Hematopoietic multipotent progenitor cell treated with erythropoietin and hydrocortisone succinate and interleukin-3 and kit ligand, for 6 days (in vitro differentiated cells): ENCODE measurements at regions not wholly inside any gene's neighbourhood (a gene's known extent, or its start where the extent isn't known, plus 50 kb on each side); places are given as distances from the start of the nearest gene placed in this dataset.
"Not testable (repeated sequence)": the region's sequence is repeated elsewhere in the genome, so short reads cannot be mapped to it uniquely, and the experiment has no call there.

Source experiments
- DNase-seq: peaks from one replicate; pipeline ENCODE4 v3.0.0-alpha.2; 2015

- peak; percentile 62 for DNase-seq
Measured at GRCh38 chr17:63082273-63082861, 116.3 kb downstream of the TANC2 start.

GRCh38 chr17:63082952-63083351 is 116.9 kb downstream of the TANC2 start:
- no peak for DNase-seq

- DNase-seq = no peak
Measured at GRCh38 chr17:63086483-63087185, 120.6 kb downstream of the TANC2 start.

GRCh38 chr17:63090358-63091114 is 124.5 kb downstream of the TANC2 start:
- DNase-seq = not testable (repeated sequence)

GRCh38 chr17:63091909-63092308 is 125.9 kb downstream of the TANC2 start:
- DNase-seq = not testable (repeated sequence)

GRCh38 chr17:63094631-63095030 is 128.6 kb downstream of the TANC2 start:
- DNase-seq = no peak

- DNase-seq = no peak
Measured at GRCh38 chr17:63095459-63095858, 129.4 kb downstream of the TANC2 start.

DNA sequence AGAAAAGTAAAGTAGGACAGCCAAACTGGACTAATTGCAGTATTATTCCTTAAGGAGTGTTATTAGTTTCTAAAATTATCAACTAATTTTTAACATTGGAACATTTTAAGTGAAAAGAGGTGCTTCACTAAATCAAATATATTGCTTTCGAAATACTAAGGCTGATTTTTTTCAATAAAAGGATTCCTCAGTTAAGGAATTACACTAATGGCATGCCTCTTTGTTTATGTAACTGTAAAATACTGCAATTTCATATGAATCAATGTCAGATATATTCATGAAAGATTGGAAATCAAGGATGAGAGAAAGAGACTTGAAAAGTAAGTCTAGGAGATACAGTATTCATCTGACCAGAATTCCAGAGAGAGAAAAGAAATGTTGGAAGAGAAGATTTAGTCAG is 129.8 kb downstream of the TANC2 start:
- DNase-seq = no peak

DNA sequence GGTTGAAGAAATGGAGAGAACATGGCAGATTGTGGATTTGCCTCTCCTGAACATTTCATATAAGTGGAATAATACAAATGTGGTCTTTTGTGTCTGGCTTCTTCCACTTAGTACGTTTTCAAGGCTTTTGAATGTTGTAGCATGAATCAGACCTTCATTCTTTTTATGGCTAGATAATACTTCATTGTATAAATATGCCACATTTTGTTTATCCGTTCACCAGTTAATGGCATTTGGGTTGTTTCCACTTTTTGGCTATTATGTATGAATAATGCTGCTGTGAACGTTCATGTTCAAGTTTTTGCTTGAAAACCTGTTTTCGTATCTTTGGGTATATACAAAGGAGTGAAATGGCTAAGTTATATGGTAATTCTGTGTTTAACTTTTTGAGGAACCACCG is 130.4 kb downstream of the TANC2 start:
- DNase-seq = no peak

GRCh38 chr17:63099425-63099824 is 133.4 kb downstream of the TANC2 start:
- no peak for DNase-seq

DNA sequence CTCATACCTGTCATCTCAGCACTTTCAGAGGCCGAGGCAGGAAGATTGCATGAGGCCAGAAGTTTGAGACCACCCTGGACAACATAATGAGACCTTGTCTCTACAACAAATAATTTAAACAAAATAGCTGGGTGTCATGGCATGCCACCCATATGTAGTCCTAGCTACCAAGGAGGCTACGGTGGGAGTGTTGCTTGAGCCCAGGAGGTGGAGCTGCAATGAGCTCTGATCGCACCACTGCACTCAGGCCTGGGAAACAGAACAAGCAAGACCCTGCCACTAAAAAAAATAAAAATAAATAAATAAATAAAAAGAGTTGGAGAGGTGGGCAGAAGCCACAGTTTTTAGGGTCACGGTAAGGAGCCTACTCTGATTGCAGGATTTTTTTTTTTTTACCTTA is 136.0 kb downstream of the TANC2 start:
- no peak for DNase-seq

GRCh38 chr17:63106050-63106449 is 140.0 kb downstream of the TANC2 start:
- no peak for DNase-seq

- no peak for DNase-seq
Measured at GRCh38 chr17:63109661-63110060, 143.6 kb downstream of the TANC2 start.

DNA sequence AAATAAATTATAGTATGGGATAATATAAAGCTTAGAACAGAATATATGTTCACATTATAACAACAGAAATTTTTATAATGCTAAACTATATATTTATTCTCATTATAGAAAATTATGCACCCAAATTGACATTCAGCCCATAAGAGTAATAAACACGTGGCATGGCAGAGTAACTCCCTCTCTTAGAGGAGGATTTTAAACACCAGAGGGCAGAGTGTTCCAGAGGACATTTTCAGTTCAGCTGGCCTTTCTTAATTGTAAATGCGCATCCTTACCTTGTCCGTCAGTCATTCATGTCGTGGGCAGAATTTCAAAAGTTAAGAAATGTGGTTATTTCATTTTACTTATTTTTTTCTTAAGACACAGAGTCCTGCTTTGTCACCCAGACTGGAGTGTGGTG is 147.1 kb downstream of the TANC2 start:
- DNase-seq = peak; percentile 53

DNA sequence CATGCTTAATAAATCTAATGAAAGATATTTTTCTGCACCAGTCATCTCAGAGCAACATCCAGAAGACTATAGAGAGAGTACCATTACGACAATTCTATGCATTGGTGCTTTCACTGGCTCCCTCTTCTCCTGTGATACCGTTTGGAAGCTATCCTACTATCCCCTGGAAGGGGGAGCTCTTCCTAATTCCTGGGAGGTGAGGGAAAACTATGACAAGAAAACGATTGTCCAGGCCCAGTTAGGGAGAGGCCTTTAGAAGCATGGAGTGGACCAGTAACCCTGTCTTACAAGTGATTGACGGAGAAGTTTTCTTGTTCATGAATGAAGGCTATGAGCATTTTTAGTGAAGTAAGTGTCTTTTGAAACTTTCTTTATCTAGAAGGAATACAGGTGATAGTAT is 150.2 kb downstream of the TANC2 start:
- no peak for DNase-seq

- DNase-seq = no peak
Measured at GRCh38 chr17:63116967-63117830, 151.2 kb downstream of the TANC2 start.

GRCh38 chr17:63120406-63120805 is 154.4 kb downstream of the TANC2 start:
- no peak for DNase-seq

DNA sequence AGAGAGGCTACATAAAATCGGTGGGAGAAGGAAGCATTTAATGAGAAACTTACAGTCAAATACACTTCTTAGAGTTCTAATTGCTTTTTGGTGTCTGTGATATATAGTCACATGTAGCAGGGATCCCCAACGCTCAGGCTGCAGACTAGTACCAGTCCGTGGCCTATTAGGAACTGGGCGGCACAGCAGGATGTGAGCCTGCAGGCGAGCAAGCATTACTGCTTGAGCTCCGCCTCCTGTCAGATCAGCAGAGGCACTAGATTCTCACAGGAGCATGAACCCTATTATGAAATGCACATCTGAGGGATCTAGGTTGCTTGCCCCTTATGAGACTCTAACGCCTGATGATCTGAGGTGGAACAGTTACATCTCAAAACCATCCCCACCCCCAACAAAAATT is 158.5 kb downstream of the TANC2 start:
- DNase-seq = no peak

DNA sequence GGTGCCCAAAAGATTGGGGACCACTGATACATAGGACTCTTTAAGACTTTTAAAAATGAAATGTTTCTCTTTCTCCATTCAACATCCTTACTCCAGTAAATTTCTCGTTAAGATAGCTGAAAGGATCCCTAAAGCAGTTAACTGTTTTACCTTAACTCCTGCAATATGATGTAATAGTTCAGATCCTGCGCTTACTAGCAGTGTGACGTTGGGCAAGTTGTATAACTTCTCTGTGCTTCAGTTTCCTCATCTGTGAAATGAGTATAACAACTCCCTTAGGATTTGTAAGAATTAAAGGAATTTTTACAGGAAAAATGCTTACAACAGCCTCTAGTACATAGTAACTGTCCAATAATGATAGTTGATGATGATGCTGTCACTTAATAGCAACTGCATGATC is 158.9 kb downstream of the TANC2 start:
- DNase-seq = no peak

DNA sequence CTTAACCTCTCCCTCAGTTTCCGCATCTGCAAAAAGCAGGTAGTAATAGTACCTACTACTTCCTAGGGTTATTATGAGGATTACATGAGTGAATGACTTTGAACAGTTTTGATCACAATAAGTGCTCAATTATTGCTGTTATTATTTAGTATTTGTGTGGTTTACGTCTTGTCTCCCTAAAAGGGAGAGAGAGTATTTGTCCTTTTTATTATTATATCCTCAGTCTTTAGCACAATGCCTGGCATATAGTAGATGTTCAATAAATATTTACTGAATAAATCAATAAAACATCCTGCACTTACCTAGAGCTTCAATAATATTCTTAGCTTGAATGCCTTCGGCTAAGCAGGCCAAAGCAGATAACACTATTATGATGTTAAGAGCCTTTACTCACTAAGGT is 160.0 kb downstream of the TANC2 start:
- no peak for DNase-seq

DNA sequence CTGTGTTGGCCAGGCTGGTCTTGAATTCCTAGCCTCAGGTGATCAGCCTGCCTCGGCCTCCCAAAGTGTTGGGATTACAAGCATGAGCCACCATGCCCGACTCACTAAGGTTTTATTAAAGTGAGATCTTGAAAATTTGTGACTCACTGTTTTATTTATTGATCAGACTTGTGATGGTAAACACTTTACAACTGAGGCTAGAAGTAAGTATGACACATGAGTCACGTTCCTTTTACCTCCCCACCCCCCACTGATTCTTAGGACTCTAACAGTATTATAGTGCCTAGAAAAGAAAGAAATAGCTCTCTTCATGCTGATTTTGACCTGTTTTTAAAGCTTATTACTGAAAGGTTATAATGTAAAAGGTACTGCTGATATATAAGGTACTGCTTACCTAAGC is 160.6 kb downstream of the TANC2 start:
- no peak for DNase-seq

- no peak for DNase-seq
Measured at GRCh38 chr17:63132459-63132911, 166.4 kb downstream of the TANC2 start.

- DNase-seq = no peak
Measured at GRCh38 chr17:63133491-63133890, 167.5 kb downstream of the TANC2 start.
